ENCODE measurements at regions not wholly inside any gene's neighbourhood (a gene's known extent, or its start where the extent isn't known, plus 50 kb on each side); places are given as distances from the start of the nearest gene placed in this dataset.

GRCh38 chr2:152814475-152815030, 96.1 kb downstream of the ARL6IP6 start:
- no peak for DNase-seq (ENCODE audit: low read depth, low spot score)
- no peaks in the 10 kb centered on the region; the same call in 1 of the 2 replicates for H3K36me3 ChIP-seq (ENCODE audit: control insufficient read depth, insufficient read depth, low read length)
- no peak overlapping the region for H3K4me3 ChIP-seq (ENCODE audit: low read length)
- no peaks in the 10 kb centered on the region for H3K9me3 ChIP-seq (ENCODE audit: control insufficient read depth, insufficient read depth, low read length)
- whole genome bisulfite sequencing (ENCODE audit: insufficient coverage, insufficient read length): no CpG with 5 or more reads among the region's 5 CpGs
- no peaks in the 10 kb centered on the region for H3K4me1 ChIP-seq (ENCODE audit: control insufficient read depth, insufficient read depth, low read length)
- no peaks in the 10 kb centered on the region for H3K27me3 ChIP-seq (ENCODE audit: control insufficient read depth, insufficient read depth, low read length)
- H3K27ac ChIP-seq (ENCODE audit: low read length): no peak overlapping the region

- H3K9me3 ChIP-seq (ENCODE audit: control insufficient read depth, insufficient read depth, low read length): no peaks in the 10 kb centered on the region
- DNase-seq (ENCODE audit: low read depth, low spot score): no peak
- no peaks in the 10 kb centered on the region for H3K27me3 ChIP-seq (ENCODE audit: control insufficient read depth, insufficient read depth, low read length)
- H3K4me3 ChIP-seq (ENCODE audit: low read length): no peak overlapping the region
- H3K4me1 ChIP-seq (ENCODE audit: control insufficient read depth, insufficient read depth, low read length): no peaks in the 10 kb centered on the region
- no peak overlapping the region for H3K27ac ChIP-seq (ENCODE audit: low read length)
- H3K36me3 ChIP-seq (ENCODE audit: control insufficient read depth, insufficient read depth, low read length): no peaks in the 10 kb centered on the region; the same call in 1 of the 2 replicates
Observed at GRCh38 chr2:152813351-152813750, 94.9 kb downstream of the ARL6IP6 start.

Data from iPS DF 6.9 (cell line).